ENCODE measurements at regions not wholly inside any gene's neighbourhood (a gene's known extent, or its start where the extent isn't known, plus 50 kb on each side); places are given as distances from the start of the nearest gene placed in this dataset.
A peak's percentile ranks its signal among the peaks of the same experiment; 100 is the strongest.

GRCh38 chr2:242011167-242011513 is 141.6 kb downstream of the RTP5 start:
- H3K4me1 ChIP-seq (ENCODE audit: low read depth), result no peaks in the 10 kb centered on the region
- TF ChIP-seq CTCF (IDR thresholded peaks at IDR 0.05; ENCODE audit: low read depth, low read length), result no peak
- no peak overlapping the region for H3K27ac ChIP-seq
- no peaks in the 10 kb centered on the region for H3K36me3 ChIP-seq
- H3K27me3 ChIP-seq, result no peaks in the 10 kb centered on the region
- H3K9me3 ChIP-seq (ENCODE audit: low read depth), result no peaks in the 10 kb centered on the region
- H3K4me3 ChIP-seq, result no peak overlapping the region
- peak in 1 of 2 donors; percentile 13 for DNase-seq (ENCODE audit: low read depth in 1 of 2, low spot score in 1 of 2)

GRCh38 chr2:242011516-242011915 is 142.0 kb downstream of the RTP5 start:
- TF ChIP-seq CTCF (IDR thresholded peaks at IDR 0.05; ENCODE audit: low read depth, low read length), result no peak
- H3K27ac ChIP-seq, result no peak overlapping the region
- H3K4me3 ChIP-seq, result no peak overlapping the region
- no peaks in the 10 kb centered on the region for H3K4me1 ChIP-seq (ENCODE audit: low read depth)
- no peaks in the 10 kb centered on the region for H3K27me3 ChIP-seq
- no peaks in the 10 kb centered on the region for H3K9me3 ChIP-seq (ENCODE audit: low read depth)
- no peaks in the 10 kb centered on the region for H3K36me3 ChIP-seq
- DNase-seq (ENCODE audit: low read depth in 1 of 2, low spot score in 1 of 2), result no peak

GRCh38 chr2:242011991-242012764 is 142.6 kb downstream of the RTP5 start:
- no peaks in the 10 kb centered on the region for H3K9me3 ChIP-seq (ENCODE audit: low read depth)
- TF ChIP-seq CTCF (IDR thresholded peaks at IDR 0.05; ENCODE audit: low read depth, low read length), result no peak
- no peak overlapping the region for H3K4me3 ChIP-seq
- no peak overlapping the region for H3K27ac ChIP-seq
- no peaks in the 10 kb centered on the region for H3K27me3 ChIP-seq
- DNase-seq (ENCODE audit: low read depth in 1 of 2, low spot score in 1 of 2), result no peak
- H3K4me1 ChIP-seq (ENCODE audit: low read depth), result no peaks in the 10 kb centered on the region
- H3K36me3 ChIP-seq, result no peaks in the 10 kb centered on the region

GRCh38 chr2:242012956-242013764 is 143.6 kb downstream of the RTP5 start:
- H3K36me3 ChIP-seq, result no peaks in the 10 kb centered on the region
- no peak for DNase-seq (ENCODE audit: low read depth in 1 of 2, low spot score in 1 of 2)
- H3K27ac ChIP-seq, result no peak overlapping the region
- TF ChIP-seq CTCF (IDR thresholded peaks at IDR 0.05; ENCODE audit: low read depth, low read length), result no peak
- no peaks in the 10 kb centered on the region for H3K9me3 ChIP-seq (ENCODE audit: low read depth)
- no peaks in the 10 kb centered on the region for H3K4me1 ChIP-seq (ENCODE audit: low read depth)
- H3K27me3 ChIP-seq, result no peaks in the 10 kb centered on the region
- no peak overlapping the region for H3K4me3 ChIP-seq

GRCh38 chr2:242013771-242014170 is 144.2 kb downstream of the RTP5 start:
- no peak for TF ChIP-seq CTCF (IDR thresholded peaks at IDR 0.05; ENCODE audit: low read depth, low read length)
- H3K4me3 ChIP-seq, result no peak overlapping the region
- H3K27me3 ChIP-seq, result no peaks in the 10 kb centered on the region
- no peaks in the 10 kb centered on the region for H3K9me3 ChIP-seq (ENCODE audit: low read depth)
- no peak overlapping the region for H3K27ac ChIP-seq
- no peaks in the 10 kb centered on the region for H3K4me1 ChIP-seq (ENCODE audit: low read depth)
- no peaks in the 10 kb centered on the region for H3K36me3 ChIP-seq
- no peak for DNase-seq (ENCODE audit: low read depth in 1 of 2, low spot score in 1 of 2)
